Skeletal muscle satellite cell (primary cell): ENCODE measurements at regions not wholly inside any gene's neighbourhood (a gene's known extent, or its start where the extent isn't known, plus 50 kb on each side); places are given as distances from the start of the nearest gene placed in this dataset.
"Not testable (repeated sequence)": the region's sequence is repeated elsewhere in the genome, so short reads cannot be mapped to it uniquely, and the experiment has no call there.

Source experiments
- H3K27me3 ChIP-seq: 2 replicates; pipeline ENCODE4 v1.7.0; 2013; ENCODE audit warnings: low read length; ENCODE audit not compliant: control insufficient read depth, insufficient read depth
- H3K36me3 ChIP-seq: 2 replicates; pipeline ENCODE4 v1.7.0; 2013; ENCODE audit warnings: mild to moderate bottlenecking, control low read depth, low read length; ENCODE audit not compliant: insufficient read depth
- H3K4me1 ChIP-seq: 2 replicates; pipeline ENCODE4 v1.7.0; 2013; ENCODE audit warnings: low read length; ENCODE audit not compliant: control insufficient read depth, insufficient read depth
- H3K4me2 ChIP-seq: 2 replicates; pipeline ENCODE4 v1.7.0; 2013; ENCODE audit warnings: mild to moderate bottlenecking, low read length
- H3K4me3 ChIP-seq: 2 replicates; pipeline ENCODE4 v1.7.0; 2013; ENCODE audit warnings: low read length
- H3K9ac ChIP-seq: 2 replicates; pipeline ENCODE4 v1.7.0; 2013; ENCODE audit warnings: mild to moderate bottlenecking, low read depth, low read length, moderate library complexity
- H3K9me3 ChIP-seq: replicated peaks from 2 replicates; pipeline ENCODE4 v1.7.0; 2013; ENCODE audit warnings: mild to moderate bottlenecking, control low read depth, low read length

DNA sequence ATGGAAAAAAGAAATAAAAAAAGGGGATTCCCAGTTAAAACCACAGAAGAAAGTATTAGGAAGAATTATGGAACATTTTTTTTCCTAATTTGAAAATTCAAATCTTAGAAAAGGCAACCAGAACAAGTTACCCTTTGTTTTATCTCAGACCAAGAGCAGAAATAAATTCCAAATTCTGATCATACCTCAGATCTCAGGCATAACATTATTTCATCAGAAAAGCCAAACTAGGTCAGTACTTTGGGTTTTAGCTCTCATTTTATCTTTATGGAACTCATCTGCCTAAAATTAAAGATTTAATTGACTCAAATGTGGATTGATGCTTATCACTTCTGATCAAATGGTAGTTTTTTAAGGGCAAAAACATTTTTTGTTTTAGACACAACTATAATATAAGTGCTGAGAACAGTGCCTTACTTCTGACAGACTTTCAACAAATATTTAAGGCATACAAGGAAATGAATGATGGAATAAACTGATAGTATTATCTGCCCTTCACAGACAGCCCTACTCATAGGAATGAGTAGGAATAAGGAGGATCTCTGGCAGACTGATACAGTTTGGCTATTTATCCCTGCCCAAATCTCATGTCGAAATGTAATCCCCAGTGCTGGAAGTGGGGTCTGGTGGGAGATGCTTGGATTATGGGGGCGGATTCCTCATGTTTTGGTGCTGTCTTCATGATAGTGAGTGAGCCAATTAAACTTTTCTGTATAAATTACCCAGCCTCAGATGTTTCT lies 245.3 kb upstream of the PITX2 start:
- Histone ChIP-seq H3K9ac (no peak overlapping the region), H3K4me3 (no peak overlapping the region), H3K36me3 (no peaks in the 10 kb centered on the region), H3K4me1 (peaks cover 45% of the 10 kb centered on the region), H3K9me3 (no peaks in the 10 kb centered on the region), H3K27me3 (no peaks in the 10 kb centered on the region), H3K4me2 (no peak overlapping the region)

DNA sequence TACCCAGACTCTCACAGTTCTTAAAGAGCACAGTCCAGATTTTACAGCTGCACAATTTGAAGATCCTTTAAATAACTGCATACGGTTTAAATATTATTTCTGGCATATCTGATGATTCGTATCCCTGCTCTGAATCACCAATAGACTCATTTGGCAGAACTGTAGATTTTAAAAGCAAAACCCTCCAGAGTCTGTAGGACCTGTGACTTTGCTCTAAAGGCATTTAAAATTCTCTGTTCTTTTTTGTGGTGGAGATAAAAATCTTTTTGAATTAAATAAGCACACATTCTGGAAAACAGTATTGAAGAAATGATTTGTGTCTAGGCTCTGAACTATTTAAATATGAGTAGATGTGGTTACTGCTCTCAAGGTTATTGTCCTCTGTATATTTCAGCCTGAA lies 246.2 kb upstream of the PITX2 start:
- H3K9me3 ChIP-seq, result no peaks in the 10 kb centered on the region
- peak overlapping the region; percentile 13 for H3K9ac ChIP-seq
- no peaks in the 10 kb centered on the region for H3K27me3 ChIP-seq
- H3K4me3 ChIP-seq, result no peak overlapping the region
- H3K36me3 ChIP-seq, result no peaks in the 10 kb centered on the region
- peaks cover 45% of the 10 kb centered on the region for H3K4me1 ChIP-seq
- H3K4me2 ChIP-seq, result peak overlapping the region; percentile 48

DNA sequence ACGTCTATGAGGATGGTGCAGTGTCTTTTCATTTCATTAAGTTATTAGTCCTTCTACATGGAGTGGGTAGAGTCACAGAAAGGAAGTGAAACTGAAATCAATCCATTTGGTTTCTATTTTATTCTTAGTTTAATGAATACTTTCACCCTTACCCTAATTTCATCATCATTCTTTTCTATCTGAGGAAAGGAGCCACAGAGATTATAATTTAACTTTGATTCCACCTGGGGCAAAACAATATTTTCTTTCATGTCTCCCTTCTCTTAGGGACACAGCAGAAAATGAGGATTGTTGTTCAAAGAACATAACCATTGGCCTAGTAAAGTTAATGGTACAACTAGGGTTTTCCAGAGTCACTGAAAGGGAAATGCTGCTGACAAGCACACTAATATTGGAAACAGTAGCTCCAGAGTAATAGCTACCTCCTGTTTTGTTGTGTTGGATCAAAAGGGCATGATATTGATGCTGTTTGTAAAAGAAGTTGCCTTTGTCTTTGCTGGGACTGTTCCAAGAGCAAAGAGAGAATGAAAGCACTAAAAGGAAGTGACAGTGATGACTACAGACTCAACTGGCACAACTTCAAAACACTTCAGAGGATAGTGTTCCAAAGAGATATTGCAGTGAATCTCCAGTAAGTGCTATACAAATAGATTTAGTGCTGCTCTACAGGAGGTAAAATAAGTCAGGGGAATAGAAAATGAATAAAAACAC lies 247.1 kb upstream of the PITX2 start:
- H3K9me3 ChIP-seq, result no peaks in the 10 kb centered on the region
- peak overlapping the region; percentile 48 for H3K4me2 ChIP-seq
- H3K4me1 ChIP-seq, result peaks cover 45% of the 10 kb centered on the region
- H3K4me3 ChIP-seq, result no peak overlapping the region
- H3K27me3 ChIP-seq, result no peaks in the 10 kb centered on the region
- no peak overlapping the region for H3K9ac ChIP-seq
- no peaks in the 10 kb centered on the region for H3K36me3 ChIP-seq

DNA sequence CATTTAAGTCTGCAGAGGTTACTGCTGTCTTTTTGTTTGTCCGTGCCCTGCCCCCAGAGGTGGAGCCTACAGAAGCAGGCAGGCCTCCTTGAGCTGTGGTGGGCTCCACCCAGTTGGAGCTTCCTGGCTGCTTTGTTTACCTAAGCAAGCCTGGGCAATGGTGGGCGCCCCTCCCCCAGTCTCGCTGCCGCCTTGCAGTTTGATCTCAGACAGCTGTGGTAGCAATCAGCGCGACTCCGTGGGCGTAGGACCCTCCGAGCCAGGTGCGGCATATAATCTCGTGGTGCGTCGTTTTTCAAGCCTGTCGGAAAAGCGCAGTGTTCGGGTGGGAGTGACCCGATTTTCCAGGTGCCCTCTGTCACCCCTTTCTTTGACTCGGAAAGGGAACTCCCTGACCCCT lies 253.3 kb upstream of the PITX2 start:
- not testable (repeated sequence) for H3K4me2 ChIP-seq, H3K9me3 ChIP-seq, H3K27me3 ChIP-seq

DNA sequence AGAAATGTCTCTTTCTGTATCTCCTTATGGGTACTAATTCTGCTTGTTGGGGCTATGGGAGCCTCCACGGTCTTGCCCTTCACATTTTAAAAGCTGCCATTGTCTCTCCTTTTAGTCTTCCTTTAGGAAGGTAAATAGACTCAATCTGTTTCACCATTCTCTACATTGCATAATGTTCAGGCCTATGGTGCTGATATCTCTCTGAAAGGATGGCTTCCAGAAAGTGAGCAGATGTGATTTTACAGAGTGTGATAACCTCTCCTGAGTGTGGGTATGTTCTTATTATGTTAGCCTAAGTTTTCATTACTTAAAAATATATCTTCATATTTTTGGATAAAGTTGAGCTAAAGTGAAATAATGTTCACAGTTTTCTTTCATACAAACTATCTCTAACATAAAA lies 254.0 kb upstream of the PITX2 start:
- Histone ChIP-seq H3K4me2 (no peak overlapping the region), H3K36me3 (no peaks in the 10 kb centered on the region), H3K9me3 (no peaks in the 10 kb centered on the region), H3K4me3 (no peak overlapping the region), H3K27me3 (no peaks in the 10 kb centered on the region), H3K4me1 (no peaks in the 10 kb centered on the region), H3K9ac (no peak overlapping the region)

More for the DNA sequence above, 253.3 kb upstream of the PITX2 start:
- H3K4me3 ChIP-seq, H3K9ac ChIP-seq, H3K4me1 ChIP-seq, H3K36me3 ChIP-seq: not testable (repeated sequence)

DNA sequence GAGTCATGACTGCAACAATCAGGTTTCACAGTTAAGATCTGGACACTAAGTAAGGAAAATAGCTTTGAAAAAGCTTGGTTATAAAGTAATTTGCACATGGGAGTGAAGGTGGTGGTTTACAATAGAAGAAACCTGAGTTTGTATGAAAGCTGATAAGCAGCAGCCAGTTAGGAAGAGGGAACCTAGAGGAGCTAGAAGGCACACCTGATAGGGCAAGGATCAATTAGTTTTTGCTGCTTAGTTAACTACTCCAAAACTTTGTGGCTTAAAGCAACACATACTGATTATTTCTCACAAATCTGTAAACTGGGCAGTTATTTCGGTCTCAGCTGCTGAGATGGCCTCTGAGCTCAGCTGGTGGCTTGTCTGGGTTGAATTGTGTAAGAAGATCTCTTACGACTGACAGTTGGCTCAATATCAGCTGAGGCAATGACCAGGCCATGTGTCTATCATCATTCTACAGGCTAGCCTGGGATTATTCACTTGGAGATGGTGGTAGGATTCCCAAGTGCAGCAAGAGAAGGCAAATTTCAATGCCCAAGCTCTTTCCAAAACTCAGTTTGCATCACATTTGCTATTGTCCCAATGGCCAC lies 255.0 kb upstream of the PITX2 start:
- Histone ChIP-seq H3K9me3 (no peaks in the 10 kb centered on the region), H3K4me2 (no peak overlapping the region), H3K27me3 (no peaks in the 10 kb centered on the region), H3K4me1 (no peaks in the 10 kb centered on the region), H3K36me3 (no peaks in the 10 kb centered on the region), H3K4me3 (no peak overlapping the region), H3K9ac (no peak overlapping the region)

DNA sequence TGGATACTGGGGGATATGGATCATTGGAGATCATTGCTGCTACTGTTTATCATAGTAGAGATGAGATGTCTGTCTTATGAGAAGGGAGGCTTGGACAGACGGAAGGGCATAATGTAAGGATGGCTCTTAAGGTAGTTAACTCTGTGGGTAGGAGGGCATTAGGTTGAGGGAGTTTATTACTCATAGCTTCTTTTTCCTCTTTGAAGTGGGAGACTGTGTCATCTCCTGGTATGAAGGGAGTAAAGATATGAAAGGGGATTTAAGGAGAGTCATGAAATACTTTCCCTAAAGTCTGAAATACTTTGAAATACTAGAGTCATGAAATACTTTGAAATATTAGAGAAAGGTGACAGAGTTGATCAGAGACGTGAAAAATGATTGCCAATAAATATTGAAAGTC lies 255.5 kb upstream of the PITX2 start:
- no peak overlapping the region for H3K4me3 ChIP-seq
- no peaks in the 10 kb centered on the region for H3K27me3 ChIP-seq
- H3K9me3 ChIP-seq, result no peaks in the 10 kb centered on the region
- H3K4me2 ChIP-seq, result no peak overlapping the region
- no peaks in the 10 kb centered on the region for H3K4me1 ChIP-seq
- no peaks in the 10 kb centered on the region for H3K36me3 ChIP-seq
- H3K9ac ChIP-seq, result no peak overlapping the region

DNA sequence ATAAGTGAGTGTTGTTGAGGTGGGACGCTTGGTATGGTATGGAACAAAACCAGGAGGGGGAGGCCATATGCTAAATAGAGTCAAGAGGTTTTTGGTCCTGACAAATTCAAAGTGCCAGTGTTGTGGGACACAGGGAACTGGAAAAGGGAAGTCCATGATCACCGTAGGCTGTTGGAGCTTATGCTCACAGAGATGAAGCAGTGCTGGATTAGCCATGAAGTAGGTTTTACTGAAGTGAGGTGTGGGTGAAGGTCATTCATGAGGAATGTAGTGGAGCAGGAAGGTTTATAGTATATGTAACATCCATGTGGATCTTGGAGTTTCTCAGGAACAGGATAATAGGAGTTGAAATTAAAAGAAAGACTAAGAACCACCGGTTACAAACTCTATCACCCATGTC lies 256.1 kb upstream of the PITX2 start:
- no peak overlapping the region for H3K9ac ChIP-seq
- H3K9me3 ChIP-seq, result no peaks in the 10 kb centered on the region
- no peaks in the 10 kb centered on the region for H3K4me1 ChIP-seq
- H3K36me3 ChIP-seq, result no peaks in the 10 kb centered on the region
- H3K4me3 ChIP-seq, result no peak overlapping the region
- no peak overlapping the region for H3K4me2 ChIP-seq
- no peaks in the 10 kb centered on the region for H3K27me3 ChIP-seq

DNA sequence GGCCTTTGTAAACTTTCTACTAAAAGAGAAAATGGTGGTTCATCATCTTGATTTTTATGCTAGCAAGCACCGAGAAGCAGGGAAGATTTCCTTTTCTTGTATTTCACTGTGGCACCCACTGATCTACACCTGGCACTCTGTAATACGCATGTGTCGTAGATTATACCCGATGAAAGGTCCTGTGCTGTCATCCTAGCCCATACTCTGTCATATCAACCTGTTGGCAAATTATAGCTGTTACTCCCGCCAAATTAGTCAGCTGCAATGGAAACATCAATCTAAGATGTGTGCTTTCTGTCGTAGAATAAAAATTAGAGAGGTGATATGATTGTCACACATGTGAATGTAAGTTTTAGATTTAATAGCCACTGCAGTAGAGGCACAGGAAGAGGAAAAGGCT lies 263.4 kb upstream of the PITX2 start:
- Histone ChIP-seq H3K9me3 (no peaks in the 10 kb centered on the region), H3K4me1 (no peaks in the 10 kb centered on the region), H3K4me3 (no peak overlapping the region), H3K36me3 (no peaks in the 10 kb centered on the region), H3K9ac (no peak overlapping the region), H3K27me3 (no peaks in the 10 kb centered on the region), H3K4me2 (no peak overlapping the region)

DNA sequence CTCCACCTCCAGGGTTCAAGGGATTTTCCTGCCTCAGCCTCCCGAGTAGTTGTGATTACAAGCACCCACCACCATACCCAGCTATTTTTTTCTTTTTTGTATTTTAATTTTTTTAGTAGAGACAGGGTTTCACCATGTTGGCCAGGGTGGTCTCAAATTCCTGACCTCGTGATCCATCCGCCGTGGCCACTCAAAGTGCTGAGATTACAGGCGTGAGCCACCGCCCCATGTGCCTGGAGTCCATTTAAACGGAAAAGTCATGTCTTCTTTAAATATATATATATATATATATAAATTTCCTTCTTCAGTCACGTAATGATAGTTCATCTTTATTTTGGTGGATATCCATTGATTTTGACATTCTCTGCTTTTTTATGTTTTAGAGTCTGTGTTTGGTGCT lies 264.0 kb upstream of the PITX2 start:
- no peaks in the 10 kb centered on the region for H3K36me3 ChIP-seq
- no peaks in the 10 kb centered on the region for H3K4me1 ChIP-seq
- no peak overlapping the region for H3K4me3 ChIP-seq
- no peaks in the 10 kb centered on the region for H3K9me3 ChIP-seq
- H3K27me3 ChIP-seq, result no peaks in the 10 kb centered on the region
- no peak overlapping the region for H3K9ac ChIP-seq
- H3K4me2 ChIP-seq, result no peak overlapping the region

DNA sequence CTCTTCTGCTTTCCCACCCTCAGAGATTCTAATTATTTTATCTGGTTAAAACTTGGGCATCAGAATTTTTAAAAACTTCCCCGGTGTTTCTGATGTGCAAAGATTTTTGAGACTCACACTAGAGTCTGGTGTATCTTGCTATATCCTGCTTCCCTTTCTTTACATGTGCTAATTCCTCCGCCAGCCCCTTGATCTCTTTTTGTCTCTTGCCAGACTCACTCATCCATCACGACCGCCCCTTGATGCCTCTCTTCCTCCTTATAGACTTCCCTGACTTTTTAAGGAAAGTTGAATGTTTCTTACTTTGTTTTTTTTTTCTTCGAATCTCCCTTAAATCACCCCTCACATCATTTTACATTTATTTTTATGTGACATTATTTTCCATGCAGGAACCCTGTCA lies 274.9 kb upstream of the PITX2 start:
- Histone ChIP-seq H3K4me3 (no peak overlapping the region), H3K4me2 (no peak overlapping the region)

DNA sequence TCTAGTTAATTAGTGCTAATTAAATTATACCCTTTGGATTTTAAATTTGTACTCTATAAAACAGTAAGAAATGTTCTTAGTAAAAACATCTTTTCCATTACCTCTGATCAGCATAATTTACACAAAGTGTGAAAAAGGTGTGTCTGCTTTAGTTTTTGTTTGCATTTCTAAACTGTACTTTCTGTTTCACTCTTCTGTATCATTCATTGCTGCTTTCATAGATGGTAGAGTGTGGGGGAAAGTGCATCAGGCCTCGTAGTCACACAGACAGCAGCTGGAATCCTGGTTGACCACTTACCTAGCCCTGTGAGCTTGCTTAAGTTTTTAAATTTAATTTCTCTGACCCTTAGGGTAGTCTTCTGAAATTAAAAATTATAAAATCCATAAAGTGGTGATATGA lies 275.4 kb upstream of the PITX2 start:
- Histone ChIP-seq H3K4me1 (no peaks in the 10 kb centered on the region), H3K36me3 (no peaks in the 10 kb centered on the region), H3K4me2 (no peak overlapping the region), H3K4me3 (no peak overlapping the region), H3K27me3 (no peaks in the 10 kb centered on the region), H3K9me3 (no peaks in the 10 kb centered on the region), H3K9ac (no peak overlapping the region)

More for the DNA sequence above, 274.9 kb upstream of the PITX2 start:
- Histone ChIP-seq H3K9ac (no peak overlapping the region), H3K9me3 (no peaks in the 10 kb centered on the region), H3K36me3 (no peaks in the 10 kb centered on the region), H3K4me1 (no peaks in the 10 kb centered on the region), H3K27me3 (no peaks in the 10 kb centered on the region)
